GM19240 (cell line): ENCODE measurements at regions not wholly inside any gene's neighbourhood (a gene's known extent, or its start where the extent isn't known, plus 50 kb on each side); places are given as distances from the start of the nearest gene placed in this dataset.
"Not testable (repeated sequence)": the region's sequence is repeated elsewhere in the genome, so short reads cannot be mapped to it uniquely, and the experiment has no call there.

ENCODE experiments used
- DNase-seq: peaks from one replicate; pipeline ENCODE4 v3.0.0; 2011; ENCODE audit warnings: low spot score; ENCODE audit not compliant: insufficient read length

GRCh38 chr2:58336416-58336815 lies 95.3 kb upstream of the FANCL start:
- no peak for DNase-seq

- no peak for DNase-seq
Observed at GRCh38 chr2:58334414-58334813, 93.3 kb upstream of the FANCL start.

- DNase-seq, result not testable (repeated sequence)
Observed at GRCh38 chr2:58325296-58325895, 84.3 kb upstream of the FANCL start.

- DNase-seq, result no peak
Observed at GRCh38 chr2:58319481-58319880, 78.4 kb upstream of the FANCL start.

- DNase-seq, result not testable (repeated sequence)
Observed at GRCh38 chr2:58318949-58319348, 77.8 kb upstream of the FANCL start.

GRCh38 chr2:58313926-58314325 lies 72.8 kb upstream of the FANCL start:
- DNase-seq, result no peak

- DNase-seq, result no peak
Observed at GRCh38 chr2:58308435-58308834, 67.3 kb upstream of the FANCL start.

- DNase-seq, result no peak
Observed at GRCh38 chr2:58304843-58305242, 63.7 kb upstream of the FANCL start.

GRCh38 chr2:58299123-58299522 lies 58.0 kb upstream of the FANCL start:
- no peak for DNase-seq

- DNase-seq, result no peak
Observed at GRCh38 chr2:58293056-58293455, 51.9 kb upstream of the FANCL start.

- no peak for DNase-seq
Observed at GRCh38 chr2:58291726-58292438, 50.8 kb upstream of the FANCL start.
